ENCODE measurements at regions not wholly inside any gene's neighbourhood (a gene's known extent, or its start where the extent isn't known, plus 50 kb on each side); places are given as distances from the start of the nearest gene placed in this dataset.

DNA sequence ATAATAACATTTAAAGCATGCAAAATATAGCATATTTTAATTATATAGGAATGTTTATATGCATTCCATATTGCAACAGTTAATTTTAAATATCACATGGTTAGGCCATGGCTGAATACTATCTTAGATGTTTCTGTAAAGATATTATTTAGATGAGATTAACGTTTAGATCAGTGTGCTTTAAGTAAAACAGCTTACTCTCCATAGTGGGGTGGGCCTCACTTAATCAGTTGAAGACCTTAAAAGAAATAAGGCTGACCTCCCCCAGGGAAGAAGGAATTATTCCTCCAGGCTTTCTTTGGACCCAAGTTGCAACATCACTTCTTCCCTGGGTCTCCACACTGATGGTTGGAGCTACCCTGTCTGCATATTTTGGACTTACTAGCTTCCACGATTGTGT is 1246.5 kb downstream of the TYW1 start:
- Histone ChIP-seq H3K4me3 (no peak overlapping the region), H3K27me3 (no peaks in the 10 kb centered on the region), H3K27ac (no peak overlapping the region), H3K9me3 (peaks cover 3 to 10% of the 10 kb centered on the region in 2 donors), H3K4me1 (no peaks in the 10 kb centered on the region), H3K36me3 (no peaks in the 10 kb centered on the region)
- TF ChIP-seq CTCF (IDR thresholded peaks at IDR 0.05) = no peak
- no peak for DNase-seq (ENCODE audit: low spot score)

GRCh38 chr7:68244389-68244788 is 1247.8 kb downstream of the TYW1 start:
- no peak for DNase-seq (ENCODE audit: low spot score)
- Histone ChIP-seq H3K36me3 (no peaks in the 10 kb centered on the region), H3K4me1 (no peaks in the 10 kb centered on the region), H3K27me3 (no peaks in the 10 kb centered on the region), H3K9me3 (peaks cover 3 to 10% of the 10 kb centered on the region in 2 donors), H3K27ac (no peak overlapping the region), H3K4me3 (no peak overlapping the region)
- TF ChIP-seq CTCF (IDR thresholded peaks at IDR 0.05) = no peak

DNA sequence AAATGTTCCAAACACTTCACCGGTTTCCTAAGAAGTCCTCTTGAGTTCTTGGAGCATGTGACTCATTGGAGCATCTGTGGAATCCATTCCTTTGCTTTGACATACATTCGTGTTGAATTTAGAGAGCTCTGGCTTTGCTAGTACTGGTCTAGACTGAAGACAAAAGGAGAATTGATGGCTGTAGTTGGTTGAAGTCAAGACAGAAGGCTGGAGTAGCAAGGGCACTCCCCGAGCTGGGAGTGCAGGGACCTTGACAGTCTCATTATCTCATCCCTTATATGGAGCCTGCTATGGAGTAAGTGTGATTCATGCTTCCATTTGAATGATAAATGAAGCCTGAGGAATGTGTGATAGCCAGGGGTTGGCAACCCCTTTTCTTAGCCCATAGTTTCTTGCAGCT is 1249.1 kb downstream of the TYW1 start:
- H3K4me1 ChIP-seq = no peaks in the 10 kb centered on the region
- no peak for TF ChIP-seq CTCF (IDR thresholded peaks at IDR 0.05)
- no peaks in the 10 kb centered on the region for H3K27me3 ChIP-seq
- DNase-seq (ENCODE audit: low spot score) = no peak
- peaks cover 3 to 7% of the 10 kb centered on the region in 2 donors for H3K9me3 ChIP-seq
- no peaks in the 10 kb centered on the region for H3K36me3 ChIP-seq
- no peak overlapping the region for H3K27ac ChIP-seq
- H3K4me3 ChIP-seq = no peak overlapping the region

DNA sequence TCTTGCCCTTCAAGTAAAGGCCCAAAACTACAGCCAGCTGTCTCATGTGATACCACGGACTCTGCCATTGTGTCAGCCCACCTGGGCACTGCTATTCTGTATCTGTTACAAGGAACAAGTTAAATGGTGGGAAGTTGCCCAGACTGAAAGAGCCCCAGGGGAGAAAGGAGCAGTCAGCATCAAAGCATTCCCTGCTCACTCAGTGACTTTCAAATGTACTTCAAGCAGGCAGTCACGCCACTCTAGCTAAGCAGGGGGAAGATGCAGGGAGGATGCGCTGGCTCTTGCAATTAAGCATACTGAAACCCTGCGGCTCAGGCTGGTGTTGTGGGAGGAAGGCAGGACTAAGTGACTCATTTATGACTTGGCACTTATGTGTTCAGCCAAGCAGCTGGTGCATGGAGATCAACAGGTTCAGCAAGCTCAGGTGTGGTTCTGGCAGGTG is 1249.6 kb downstream of the TYW1 start:
- no peaks in the 10 kb centered on the region for H3K36me3 ChIP-seq
- no peak for DNase-seq (ENCODE audit: low spot score)
- TF ChIP-seq CTCF (IDR thresholded peaks at IDR 0.05) = no peak
- no peak overlapping the region for H3K4me3 ChIP-seq
- peaks cover 2% of the 10 kb centered on the region in 2 donors for H3K9me3 ChIP-seq
- H3K27ac ChIP-seq = no peak overlapping the region
- no peaks in the 10 kb centered on the region for H3K4me1 ChIP-seq
- H3K27me3 ChIP-seq = no peaks in the 10 kb centered on the region

DNA sequence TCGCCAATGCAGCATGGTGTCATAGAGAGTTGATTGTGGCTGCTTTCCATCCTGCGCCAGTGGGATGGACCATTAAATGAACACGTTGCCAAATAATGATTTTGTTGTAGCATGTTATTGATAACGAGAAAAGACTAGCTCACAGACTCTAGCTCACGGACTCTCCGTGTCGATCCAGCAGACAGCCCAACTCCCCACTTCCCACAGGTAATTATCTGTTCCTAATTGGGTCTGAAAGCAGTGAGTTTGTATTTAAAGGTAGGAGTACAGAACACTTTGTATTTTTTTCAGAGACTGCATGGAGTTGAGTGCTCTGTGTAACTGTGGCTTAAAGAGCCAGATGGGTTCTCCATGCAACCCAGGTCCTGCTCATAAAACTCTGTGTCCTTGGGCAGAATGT is 1250.5 kb downstream of the TYW1 start:
- H3K4me3 ChIP-seq = no peak overlapping the region
- no peak for DNase-seq (ENCODE audit: low spot score)
- no peak overlapping the region for H3K27ac ChIP-seq
- TF ChIP-seq CTCF (IDR thresholded peaks at IDR 0.05) = no peak
- no peaks in the 10 kb centered on the region for H3K36me3 ChIP-seq
- no peaks in the 10 kb centered on the region for H3K9me3 ChIP-seq
- H3K27me3 ChIP-seq = no peaks in the 10 kb centered on the region
- H3K4me1 ChIP-seq = no peaks in the 10 kb centered on the region

- no peak for TF ChIP-seq CTCF (IDR thresholded peaks at IDR 0.05)
- Histone ChIP-seq H3K9me3 (no peaks in the 10 kb centered on the region), H3K27me3 (no peaks in the 10 kb centered on the region), H3K36me3 (no peaks in the 10 kb centered on the region), H3K27ac (no peak overlapping the region), H3K4me3 (no peak overlapping the region), H3K4me1 (no peaks in the 10 kb centered on the region)
- no peak for DNase-seq (ENCODE audit: low spot score)
These were observed 1250.9 kb downstream of the TYW1 start for GRCh38 chr7:68247571-68247970.
